HG03460 (cell line): ENCODE measurements at regions not wholly inside any gene's neighbourhood (a gene's known extent, or its start where the extent isn't known, plus 50 kb on each side); places are given as distances from the start of the nearest gene placed in this dataset.
"Not testable (repeated sequence)": the region's sequence is repeated elsewhere in the genome, so short reads cannot be mapped to it uniquely, and the experiment has no call there.

Experiments used
- ATAC-seq: cut with Tn5 transposase; IDR thresholded peaks from one replicate; pipeline ENCODE4 v1.9.1; 2021; ENCODE audit not compliant: unreplicated experiment

DNA sequence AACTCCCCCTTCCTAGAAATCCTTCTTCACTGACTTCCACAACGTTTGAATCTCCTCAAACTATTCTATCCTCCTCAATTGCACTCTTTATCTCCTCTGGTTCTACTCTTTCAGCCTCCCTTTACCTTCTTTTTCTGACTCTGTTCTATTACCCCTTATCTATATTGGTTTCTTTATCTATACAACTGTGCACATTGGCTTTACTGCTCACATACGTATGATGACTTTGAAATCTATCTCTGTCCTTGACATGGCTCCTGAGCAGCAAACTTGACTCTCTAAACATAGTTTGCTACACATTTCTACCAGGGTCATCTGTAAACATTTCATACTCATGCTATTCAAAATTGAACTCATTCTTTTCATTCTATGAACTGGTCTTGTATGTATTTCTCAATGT is 601.0 kb upstream of the LINC00305 start:
- no peak for ATAC-seq

DNA sequence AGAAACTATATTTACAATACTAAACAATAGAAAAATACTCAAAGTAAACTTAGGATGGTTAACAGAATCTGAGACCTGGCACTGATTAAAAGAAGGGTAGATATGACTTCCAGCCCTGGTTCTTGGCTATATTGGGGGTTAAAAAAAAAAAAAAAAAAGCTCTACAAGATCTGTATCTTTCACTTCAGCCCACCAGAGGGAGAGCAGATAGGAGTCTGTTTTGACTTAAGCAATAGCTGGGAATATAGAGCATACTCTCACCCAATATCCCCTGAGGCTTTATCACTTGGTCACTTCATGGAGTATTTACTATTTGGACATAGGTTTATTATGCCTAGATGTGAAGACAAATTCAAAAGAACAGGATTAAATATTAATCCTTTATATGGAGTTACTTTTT is 598.9 kb upstream of the LINC00305 start:
- ATAC-seq = no peak

DNA sequence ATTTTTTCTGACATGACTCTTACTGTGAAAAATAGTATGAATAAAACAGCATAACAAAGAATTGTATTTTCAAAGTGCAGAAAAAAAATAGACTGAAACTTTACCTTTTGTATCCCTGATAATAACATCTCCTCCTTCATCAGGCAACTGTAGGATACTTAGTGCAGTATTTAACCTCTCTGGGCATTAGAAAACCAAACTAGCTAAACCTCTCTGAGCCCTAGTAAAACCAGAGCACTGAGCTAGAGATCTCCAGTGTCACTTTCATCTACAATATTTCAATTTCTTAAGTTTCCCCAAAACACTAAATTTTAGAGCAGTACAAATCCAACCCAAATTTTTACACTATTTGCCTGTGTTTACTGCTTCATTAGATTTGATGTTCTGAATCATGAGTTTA is 594.0 kb upstream of the LINC00305 start:
- no peak for ATAC-seq

DNA sequence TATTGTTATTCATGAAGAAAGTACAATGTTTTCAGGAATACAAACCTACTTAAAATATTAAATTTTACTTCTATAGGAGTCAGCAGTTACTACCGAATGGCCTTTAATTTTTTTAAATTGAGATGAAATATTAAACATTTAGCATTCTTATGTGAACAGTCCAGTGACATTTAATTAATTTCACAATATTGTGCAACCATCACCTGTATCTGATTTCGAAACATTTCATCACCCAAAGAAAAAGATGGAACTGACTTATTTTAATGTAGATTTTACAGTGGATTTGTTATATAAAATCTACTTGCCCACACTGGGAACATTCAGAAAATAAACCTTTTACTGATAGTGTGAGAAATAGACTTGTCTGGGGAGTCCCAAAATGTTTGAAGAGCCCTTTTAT is 585.2 kb upstream of the LINC00305 start:
- ATAC-seq = no peak

DNA sequence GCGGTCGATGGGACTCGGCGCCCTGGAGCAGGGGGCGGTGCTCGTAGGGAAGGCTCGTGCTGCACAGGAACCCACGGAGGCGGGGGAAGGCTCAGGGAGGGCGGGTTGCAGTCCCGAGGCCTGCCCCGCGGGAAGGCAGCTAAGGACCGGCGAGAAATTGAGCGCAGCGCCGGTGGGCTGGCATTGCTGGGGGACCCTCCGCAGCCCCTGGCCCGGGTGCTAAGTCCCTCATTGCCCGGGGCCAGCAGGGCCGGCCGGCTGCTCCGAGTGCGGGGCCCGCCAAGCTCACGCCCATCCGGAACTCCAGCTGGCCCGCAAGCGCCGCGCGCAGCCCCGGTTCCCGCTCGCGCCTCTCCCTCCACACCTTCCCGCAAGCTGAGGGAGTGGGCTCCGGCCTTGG is 576.8 kb upstream of the LINC00305 start:
- ATAC-seq = not testable (repeated sequence)

DNA sequence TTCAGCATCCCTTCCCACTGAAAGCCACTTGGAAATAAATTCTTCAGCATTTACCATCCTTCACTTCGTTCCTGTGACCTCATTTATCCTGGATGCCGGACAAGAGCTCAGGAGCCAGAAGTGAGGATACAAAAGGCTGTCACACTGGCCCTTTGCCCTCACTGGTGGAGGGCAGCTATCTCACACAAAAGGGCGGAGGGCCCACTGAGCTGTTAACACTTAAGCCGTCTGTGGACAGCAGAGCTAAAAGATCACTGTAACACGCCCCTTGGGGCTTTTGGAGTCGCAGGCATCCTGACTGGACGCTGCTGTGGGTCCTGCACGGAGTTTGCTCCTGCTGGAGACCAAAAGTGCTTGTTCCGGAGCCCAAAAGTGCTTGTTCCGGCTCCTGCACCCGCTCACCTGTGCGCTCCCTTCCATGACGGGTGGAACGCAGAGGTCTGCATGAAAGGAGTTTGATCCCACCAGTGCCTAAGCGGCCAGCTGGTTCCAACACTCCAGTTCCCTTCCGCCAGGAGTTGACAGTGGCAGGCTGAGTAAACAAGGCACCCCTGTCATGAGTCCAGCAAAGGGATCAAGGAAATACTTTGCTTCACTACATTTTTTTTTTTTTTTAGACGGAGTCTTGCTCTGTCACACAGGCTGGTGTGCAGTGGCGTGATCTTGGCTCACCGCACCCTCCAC is 572.0 kb upstream of the LINC00305 start:
- ATAC-seq = no peak

DNA sequence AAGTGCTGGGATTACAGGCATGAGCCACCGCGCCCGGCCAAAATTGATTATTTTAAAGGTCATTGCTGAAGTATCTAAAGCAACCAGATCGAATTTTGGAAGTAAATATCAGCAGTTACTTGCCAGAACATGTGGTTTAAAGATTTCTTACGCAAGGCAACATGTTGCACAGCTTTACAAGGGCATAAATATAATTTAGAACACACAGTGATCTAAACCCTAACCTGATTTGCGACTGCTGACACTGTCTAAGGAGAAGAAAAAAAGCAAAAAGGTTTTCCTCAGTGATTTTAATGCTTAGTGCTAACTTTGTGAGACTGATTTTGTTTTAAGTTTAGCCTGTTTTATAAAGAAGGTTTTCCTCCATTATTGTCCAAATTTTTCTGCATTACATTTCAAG is 569.9 kb upstream of the LINC00305 start:
- ATAC-seq = no peak

DNA sequence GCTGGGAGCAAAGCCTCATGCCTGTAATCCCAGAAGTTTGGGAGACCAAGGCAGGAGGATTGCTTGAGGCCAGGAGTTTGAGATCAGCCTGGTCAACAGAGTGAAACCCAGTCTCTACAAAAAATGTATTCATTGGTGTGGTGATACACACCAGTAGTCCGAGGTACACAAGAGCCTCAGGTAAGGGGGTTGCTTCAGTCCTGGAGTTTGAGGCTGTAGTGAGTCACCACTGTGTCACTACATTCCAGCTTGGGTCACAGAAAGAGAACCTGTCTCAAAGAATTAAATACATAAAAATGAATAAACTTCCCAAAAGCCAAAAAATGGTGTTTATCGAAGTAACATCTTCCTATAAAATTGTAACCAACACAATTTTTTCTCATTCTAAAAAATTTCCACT is 568.1 kb upstream of the LINC00305 start:
- no peak for ATAC-seq

DNA sequence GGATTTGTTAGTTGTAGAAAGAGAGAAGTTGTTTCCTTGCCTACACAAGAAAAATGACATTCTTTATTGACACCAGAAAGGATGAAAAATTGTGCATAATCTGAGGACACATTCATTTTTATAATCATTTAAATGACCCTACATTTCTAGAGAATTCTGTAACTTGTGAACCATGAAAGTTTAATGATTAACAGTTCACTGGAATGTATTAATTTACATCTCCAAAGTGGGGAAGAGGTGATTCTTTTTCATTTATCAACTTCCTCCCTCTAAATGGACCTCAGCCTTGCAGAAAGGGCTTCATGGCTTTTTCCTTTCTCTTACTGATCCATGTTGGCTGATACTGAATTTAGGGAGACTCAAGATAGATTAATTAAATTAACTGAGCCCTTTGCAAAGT is 565.2 kb upstream of the LINC00305 start:
- no peak for ATAC-seq

DNA sequence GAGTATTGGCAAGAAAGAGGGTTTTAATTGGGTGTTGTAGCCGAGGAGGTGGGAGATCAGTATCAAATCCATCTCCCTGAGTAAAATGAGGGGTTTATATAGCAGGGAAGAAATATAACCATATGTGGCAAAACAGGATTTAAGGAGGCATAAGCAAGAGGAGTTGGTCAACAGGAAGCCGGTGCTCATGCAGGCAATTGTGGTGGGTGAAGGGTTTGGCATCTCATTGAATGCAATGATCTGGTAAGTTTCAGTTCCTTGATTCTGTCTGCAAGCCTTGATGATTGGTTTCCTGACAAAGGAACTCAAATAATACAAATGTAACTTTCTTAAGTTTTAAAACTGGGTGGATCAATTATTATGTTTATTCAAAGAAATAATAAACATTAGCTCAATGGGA is 564.4 kb upstream of the LINC00305 start:
- ATAC-seq = peak; percentile 97

DNA sequence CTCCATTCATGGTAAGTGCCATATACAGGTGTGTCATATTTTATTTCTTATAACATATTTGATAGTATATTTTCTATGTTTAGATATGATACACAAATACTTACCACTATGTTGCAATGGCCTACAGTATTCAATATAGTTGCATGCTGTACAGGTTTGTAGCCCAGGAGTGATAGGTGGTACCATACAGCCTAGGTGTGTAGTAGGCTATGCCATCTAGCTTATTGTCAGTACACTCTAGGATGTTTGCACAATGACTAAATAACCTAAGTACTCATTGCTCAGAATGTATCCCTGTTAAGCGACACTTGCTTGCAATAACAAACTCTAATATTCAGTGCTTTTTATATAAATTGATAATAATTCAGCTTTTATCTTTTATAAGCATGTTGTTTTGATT is 563.1 kb upstream of the LINC00305 start:
- ATAC-seq = no peak

DNA sequence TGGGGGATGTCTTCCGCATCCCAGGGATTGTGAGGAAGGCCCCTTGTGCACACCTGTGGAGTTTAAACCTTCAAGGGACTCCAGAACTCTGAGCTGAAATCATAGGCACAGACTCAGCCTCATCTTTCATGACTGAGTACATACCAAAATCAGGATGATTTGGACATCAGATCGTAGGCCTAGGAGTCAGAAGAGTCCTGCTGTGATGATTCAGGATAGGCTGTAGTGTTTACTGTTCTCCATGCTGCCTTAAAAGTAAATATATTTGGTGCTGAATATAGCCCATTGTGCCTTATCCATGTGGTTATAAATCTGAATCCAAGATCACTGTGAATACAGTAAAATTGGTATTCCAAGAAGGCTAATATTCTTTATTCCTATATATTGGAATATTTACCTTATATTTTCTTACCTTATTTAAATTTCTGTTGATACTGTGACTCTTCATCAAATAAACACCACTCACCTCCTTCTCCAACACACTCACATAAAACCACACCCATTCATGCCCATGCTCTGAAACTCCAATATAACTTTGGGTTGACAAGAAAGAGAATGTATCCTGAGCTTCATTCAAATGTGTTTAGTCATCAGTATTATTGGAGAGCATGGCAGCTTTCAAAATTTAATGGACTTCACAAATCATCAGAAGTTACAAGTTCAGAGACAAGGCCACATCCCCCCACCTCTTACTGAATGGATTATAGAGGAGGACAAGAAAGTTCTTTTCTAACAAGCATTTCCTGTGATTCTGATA is 561.4 kb upstream of the LINC00305 start:
- no peak for ATAC-seq

DNA sequence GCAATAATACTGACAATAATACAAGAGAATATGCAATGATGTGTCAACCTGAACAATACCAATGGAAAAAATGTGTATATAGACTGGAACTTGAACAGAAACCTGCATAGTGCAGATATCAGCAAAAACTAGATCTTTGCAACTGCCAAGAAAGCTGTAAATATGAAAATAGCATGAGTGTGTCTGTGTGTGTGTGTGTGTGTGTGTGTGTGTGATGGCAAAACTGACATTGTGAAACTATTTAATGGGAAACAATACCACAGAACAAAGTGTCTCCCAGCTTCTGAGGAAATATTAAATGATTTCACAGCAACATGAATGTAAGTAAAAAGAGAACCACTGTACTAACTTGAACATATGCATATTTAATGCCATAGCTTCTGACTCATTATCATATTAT is 558.2 kb upstream of the LINC00305 start:
- ATAC-seq = no peak

DNA sequence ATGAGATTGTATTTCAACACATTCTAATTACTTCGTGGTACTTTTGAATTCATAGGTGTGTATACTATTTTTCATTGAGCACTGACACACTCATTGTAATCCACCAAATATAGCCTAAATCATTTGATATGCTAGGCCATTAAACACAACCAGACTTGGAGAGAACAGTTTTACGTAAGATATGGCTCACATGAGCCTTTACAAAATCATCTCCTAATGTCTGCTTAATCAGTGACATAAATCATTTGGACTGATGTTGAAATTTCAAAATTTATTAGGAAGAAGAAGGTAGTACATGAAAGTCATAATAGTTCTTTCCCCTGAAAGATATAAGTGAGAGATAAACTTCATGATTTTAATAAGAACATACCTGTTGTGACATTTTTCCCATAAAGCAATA is 550.2 kb upstream of the LINC00305 start:
- ATAC-seq = no peak

DNA sequence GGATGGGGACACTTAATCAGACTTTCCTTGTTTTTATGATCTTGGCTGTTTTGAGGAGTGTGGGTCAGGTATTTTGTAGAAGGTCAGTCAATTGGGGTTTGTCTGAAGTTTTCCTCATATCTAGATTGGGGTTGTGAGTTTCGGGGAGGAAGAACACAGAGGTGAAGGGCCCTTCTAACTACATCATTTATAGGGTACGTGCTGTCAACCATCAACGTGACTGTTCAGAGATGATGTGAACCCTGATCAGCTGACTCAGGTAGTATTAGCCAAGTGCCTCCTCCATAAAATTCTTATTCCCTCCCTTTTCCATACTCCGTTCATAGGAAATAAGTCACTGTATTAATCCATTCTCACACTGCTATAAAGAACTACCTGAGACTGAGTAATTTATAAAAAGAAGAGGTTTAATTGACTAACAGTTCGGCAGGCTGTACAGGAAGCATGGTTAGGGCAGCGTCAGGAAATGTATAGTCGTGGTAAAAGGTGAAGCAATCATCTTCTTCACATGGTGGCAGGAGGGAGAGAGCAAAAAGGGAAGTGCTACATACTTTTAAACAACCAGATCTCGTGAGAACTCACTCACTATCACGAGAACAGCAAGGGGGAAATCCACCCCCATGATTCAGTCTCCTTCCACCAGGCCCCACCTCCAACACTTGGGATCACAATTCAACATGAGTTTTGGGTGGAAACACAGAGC is 547.1 kb upstream of the LINC00305 start:
- no peak for ATAC-seq

DNA sequence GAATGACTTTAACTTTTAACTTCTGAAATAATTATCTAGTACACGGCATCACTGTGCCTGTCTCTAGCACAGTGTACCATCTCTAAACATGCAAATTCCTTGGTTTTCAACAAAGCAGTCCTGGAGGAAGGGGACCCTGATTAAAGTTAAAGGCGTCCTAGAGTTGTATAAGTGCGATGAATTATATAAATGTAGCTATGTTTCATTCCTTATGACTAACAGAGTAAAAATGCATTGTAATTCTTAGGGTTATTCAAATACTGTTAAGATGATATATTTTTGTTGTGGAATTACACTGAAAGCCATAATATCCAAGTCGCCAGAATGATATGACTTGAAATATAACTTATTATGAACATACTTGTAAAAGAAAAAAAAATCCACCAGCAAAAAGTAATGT is 544.9 kb upstream of the LINC00305 start:
- ATAC-seq = no peak

DNA sequence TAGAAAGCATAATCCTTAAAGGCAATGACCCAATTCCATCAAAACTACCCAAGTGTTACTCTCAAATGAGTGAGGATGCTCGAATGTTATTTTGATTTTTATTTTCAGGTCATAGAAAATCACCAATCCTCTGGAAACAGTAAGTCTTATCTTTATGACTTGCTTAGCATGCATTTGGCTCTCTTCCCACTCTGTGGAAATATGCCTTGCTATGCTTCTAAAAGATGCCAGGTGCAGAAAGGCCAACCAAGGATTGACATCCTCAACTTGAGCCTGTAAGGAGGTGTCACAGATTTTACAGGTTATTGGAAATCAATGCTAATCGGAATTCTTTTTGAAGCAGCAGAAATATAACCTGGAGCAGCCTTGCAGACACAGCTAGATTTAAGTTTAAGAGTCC is 543.9 kb upstream of the LINC00305 start:
- ATAC-seq = no peak

DNA sequence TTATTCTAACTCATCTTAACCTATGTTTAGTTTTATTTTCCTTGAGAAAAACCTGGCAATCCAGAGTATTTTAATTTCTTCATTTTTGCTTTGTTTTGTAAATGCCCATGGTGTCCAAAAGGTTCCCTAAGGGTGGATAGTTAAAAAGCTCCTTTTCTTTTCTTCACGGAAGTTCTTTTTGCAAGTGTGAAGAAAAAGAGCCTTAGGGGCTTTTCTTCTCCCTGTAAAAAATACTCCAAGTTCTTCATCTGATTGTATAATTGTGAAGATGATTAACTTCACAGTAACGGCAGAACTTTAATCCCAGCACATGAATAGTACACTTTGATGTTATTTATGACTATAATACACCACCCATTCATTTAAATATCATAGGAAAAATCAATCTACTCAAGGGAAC is 530.2 kb upstream of the LINC00305 start:
- no peak for ATAC-seq

DNA sequence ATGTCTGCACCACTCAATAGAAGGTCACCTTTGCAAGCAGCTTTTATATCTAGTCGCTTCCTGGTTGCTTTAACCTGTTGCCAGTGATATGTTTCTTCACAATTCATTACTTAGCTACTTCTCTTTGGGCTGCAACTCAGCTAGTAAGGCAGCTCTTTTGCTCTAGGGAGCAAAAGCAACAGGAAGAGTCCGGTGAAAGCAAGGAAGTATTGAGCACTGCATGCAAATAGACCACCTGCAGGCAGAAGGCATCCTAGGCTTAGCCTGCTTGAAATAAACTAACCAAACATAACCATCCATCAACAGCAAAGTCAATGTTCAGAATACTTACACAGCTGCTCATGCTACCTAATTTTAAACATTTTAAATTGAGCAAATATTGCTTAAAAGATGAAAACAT is 529.2 kb upstream of the LINC00305 start:
- no peak for ATAC-seq

DNA sequence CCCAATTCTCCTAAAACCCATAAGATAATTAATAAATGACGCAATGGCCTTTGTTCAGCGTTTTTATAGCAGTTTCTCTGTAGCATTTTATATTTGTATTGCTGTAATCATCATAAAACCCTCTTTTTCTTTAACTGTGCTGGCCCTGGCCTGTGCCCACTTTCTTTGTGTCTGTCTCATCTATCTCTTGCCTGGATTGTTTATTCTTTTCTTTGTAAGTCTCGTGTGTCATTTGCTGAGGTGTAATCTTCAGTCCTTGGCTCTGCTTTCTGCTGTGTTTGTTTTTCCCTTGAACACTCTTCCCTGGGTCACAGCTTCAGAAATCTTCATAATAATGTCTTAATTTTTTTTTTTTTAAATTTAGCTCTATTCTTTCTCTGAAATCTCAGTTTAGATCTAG is 525.8 kb upstream of the LINC00305 start:
- no peak for ATAC-seq

DNA sequence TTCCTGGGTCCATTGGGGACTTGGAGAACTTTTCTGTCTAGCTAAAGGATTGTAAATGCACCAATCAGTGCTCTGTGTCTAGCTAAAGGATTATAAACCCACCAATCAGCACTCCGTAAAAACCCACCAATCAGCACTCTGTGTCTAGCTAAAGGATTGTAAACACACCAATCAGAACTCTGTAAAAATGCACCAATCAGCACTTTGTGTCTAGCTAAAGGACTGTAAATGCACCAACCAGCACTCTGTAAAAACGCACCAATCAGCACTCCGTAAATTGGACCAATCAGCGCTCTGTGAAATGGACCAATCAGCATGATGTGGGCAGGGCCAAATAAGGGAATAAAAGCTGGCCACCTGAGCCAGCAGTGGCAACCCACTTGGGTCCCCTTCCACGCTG is 522.4 kb upstream of the LINC00305 start:
- not testable (repeated sequence) for ATAC-seq

DNA sequence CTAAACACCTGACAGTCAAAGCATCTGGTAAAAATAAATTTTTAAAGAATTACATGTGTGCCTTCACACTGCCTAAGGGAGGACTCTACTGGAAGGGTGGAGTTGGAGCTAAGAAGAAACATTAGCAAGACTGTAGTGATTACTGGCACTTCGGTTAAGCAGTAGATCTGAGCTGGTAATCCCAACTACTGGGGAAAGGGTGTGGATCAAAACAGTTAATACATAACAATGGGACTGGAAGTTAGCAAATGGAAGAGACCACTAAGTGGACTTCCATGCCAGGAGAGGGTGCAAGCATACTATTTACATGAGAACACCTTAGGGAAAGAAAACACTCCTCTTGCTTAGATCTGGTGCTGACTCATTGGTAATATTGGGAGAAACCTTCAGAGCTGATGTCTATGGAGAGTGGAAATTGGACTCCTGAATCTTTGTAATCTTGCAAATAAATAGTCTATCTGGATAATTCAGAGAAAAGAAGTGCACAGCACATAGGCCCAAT is 519.6 kb upstream of the LINC00305 start:
- no peak for ATAC-seq
